Bronchial epithelial cell (primary cell): ENCODE measurements at regions not wholly inside any gene's neighbourhood (a gene's known extent, or its start where the extent isn't known, plus 50 kb on each side); places are given as distances from the start of the nearest gene placed in this dataset.

Experiments used
- DNase-seq: peaks from one replicate; pipeline ENCODE4 v3.0.0-alpha.2; 2010; ENCODE audit warnings: low read depth
- FAIRE-seq: peaks from 2 replicates; lab custom pipeline; 2011; peaks lifted over from hg19 to GRCh38; lab: Jason Lieb, UNC
- H3K27me3 ChIP-seq: 2 replicates; pipeline ENCODE4 v1.5.1; 2011; ENCODE audit warnings: low read length; ENCODE audit not compliant: control insufficient read depth, insufficient read depth
- H3K36me3 ChIP-seq: 2 replicates; pipeline ENCODE4 v1.5.1; 2011; ENCODE audit warnings: low read length; ENCODE audit not compliant: control insufficient read depth, insufficient read depth
- H3K4me3 ChIP-seq: 2 replicates; pipeline ENCODE4 v1.5.1; 2011; ENCODE audit warnings: mild to moderate bottlenecking, low read depth, low read length, control low read depth
- CTCF ChIP-seq: IDR thresholded peaks from 2 replicates; pipeline ENCODE4 v1.5.1; 2011; ENCODE audit warnings: mild to moderate bottlenecking, moderate library complexity, low read length, control low read depth, inconsistent platforms; ENCODE audit not compliant: insufficient read depth, severe bottlenecking

- H3K27me3 ChIP-seq: no peaks in the 10 kb centered on the region
- FAIRE-seq: no peak
- no peak overlapping the region for H3K4me3 ChIP-seq
- peak; percentile 67 for DNase-seq
- no peaks in the 10 kb centered on the region for H3K36me3 ChIP-seq
- no peak for TF ChIP-seq CTCF
Observed at GRCh38 chr6:138013959-138014358, 93.3 kb downstream of the PERP start.

- no peak overlapping the region for H3K4me3 ChIP-seq
- no peak for TF ChIP-seq CTCF
- no peaks in the 10 kb centered on the region for H3K36me3 ChIP-seq
- H3K27me3 ChIP-seq: no peaks in the 10 kb centered on the region
- DNase-seq (peak; percentile 62), FAIRE-seq (no peak)
Observed at GRCh38 chr6:138017166-138017757, 90.0 kb downstream of the PERP start.

- FAIRE-seq: no peak
Observed at GRCh38 chr6:138018297-138018696, 88.9 kb downstream of the PERP start.

GRCh38 chr6:138025528-138025978 lies 81.7 kb downstream of the PERP start:
- FAIRE-seq: peak; percentile 28
- TF ChIP-seq CTCF: no peak
- Histone ChIP-seq H3K36me3 (no peaks in the 10 kb centered on the region), H3K4me3 (no peak overlapping the region), H3K27me3 (no peaks in the 10 kb centered on the region)
- DNase-seq: no peak

More at GRCh38 chr6:138018297-138018696, 88.9 kb downstream of the PERP start:
- Histone ChIP-seq H3K4me3 (no peak overlapping the region), H3K27me3 (no peaks in the 10 kb centered on the region), H3K36me3 (no peaks in the 10 kb centered on the region)
- DNase-seq: no peak
- TF ChIP-seq CTCF: no peak

- Histone ChIP-seq H3K4me3 (no peak overlapping the region), H3K27me3 (no peaks in the 10 kb centered on the region), H3K36me3 (no peaks in the 10 kb centered on the region)
- FAIRE-seq (no peak), DNase-seq (no peak)
- no peak for TF ChIP-seq CTCF
Observed at GRCh38 chr6:138026342-138026741, 80.9 kb downstream of the PERP start.

GRCh38 chr6:138028893-138029292 lies 78.3 kb downstream of the PERP start:
- Histone ChIP-seq H3K27me3 (no peaks in the 10 kb centered on the region), H3K4me3 (no peak overlapping the region), H3K36me3 (no peaks in the 10 kb centered on the region)
- peak; percentile 77 for FAIRE-seq
- DNase-seq: peak; percentile 89
- no peak for TF ChIP-seq CTCF
